Endothelial cell of umbilical vein (primary cell): ENCODE measurements at regions not wholly inside any gene's neighbourhood (a gene's known extent, or its start where the extent isn't known, plus 50 kb on each side); places are given as distances from the start of the nearest gene placed in this dataset.

Experiments used
- BruUV-seq: library from RNA; stranded (reverse); fragments of 400-500 nt; replicated peaks from 2 replicates; lab custom pipeline; 2021; lab: Mats Ljungman, UMichigan
- CTCF ChIA-PET: fragments of 300-600, 350-600 bp; sonication (Branson Sonifier 250); formaldehyde crosslinking; loops from one replicate; lab custom pipeline; 2021; ENCODE audit warnings: antibody characterized with exemption, inconsistent platforms; lab: Charles Lee
- POLR2A ChIA-PET: fragments of 300-600, 350-600 bp; sonication (Branson Sonifier 250); formaldehyde crosslinking; loops from one replicate; lab custom pipeline; 2021; ENCODE audit warnings: antibody characterized with exemption, inconsistent platforms; lab: Charles Lee
- DNase-seq: peaks from one replicate; pipeline ENCODE4 v3.0.0-alpha.2; 2011; ENCODE audit warnings: low read depth, low spot score
- FAIRE-seq: peaks from 2 replicates; lab custom pipeline; 2011; peaks lifted over from hg19 to GRCh38; lab: Jason Lieb, UNC
- H2AFZ ChIP-seq: 2 replicates; pipeline ENCODE4 v1.6.0; 2012; ENCODE audit warnings: low read depth, low read length, control low read depth, inconsistent platforms
- H3K27ac ChIP-seq: 2 replicates; pipeline ENCODE4 v1.5.1; 2011; ENCODE audit warnings: low read depth, mild to moderate bottlenecking, control low read depth, low read length, moderate library complexity; ENCODE audit not compliant: insufficient read depth
- H3K27me3 ChIP-seq, 2 experiments: 2 replicates each; pipeline versions ENCODE4 v1.6.0 to v1.6.1; 2011; ENCODE audit warnings: low read length in 2 of 2, mixed read lengths in 1 of 2; ENCODE audit not compliant: control insufficient read depth in 2 of 2, insufficient read depth in 2 of 2
- H3K36me3 ChIP-seq, 2 experiments: 2 replicates in 1 of 2; 3 replicates in 1 of 2; pipeline ENCODE4 v1.5.1; 2011; ENCODE audit warnings: low read length in 2 of 2, mild to moderate bottlenecking in 1 of 2, moderate library complexity in 1 of 2; ENCODE audit not compliant: control insufficient read depth in 2 of 2, insufficient read depth in 2 of 2; ENCODE audit errors: extremely low read depth in 1 of 2
- H3K4me1 ChIP-seq: 3 replicates; pipeline ENCODE4 v1.5.1; 2011; ENCODE audit warnings: mild to moderate bottlenecking, low read length; ENCODE audit not compliant: control insufficient read depth, insufficient read depth; ENCODE audit errors: extremely low read depth
- H3K4me2 ChIP-seq: 2 replicates; pipeline ENCODE4 v1.6.1; 2011; ENCODE audit warnings: low read length, control low read depth, mixed read lengths; ENCODE audit not compliant: insufficient read depth
- H3K4me3 ChIP-seq, 3 experiments: fragments of 200-600 bp in 1 of 3; sonication (generic), shearing (Covaris generic) in 1 of 3; replicated peaks in 1 of 3; 2 replicates each; pipeline ENCODE4 v1.5.1; 2011 to 2016; ENCODE audit warnings: control low read depth in 3 of 3, low read length in 3 of 3, mild to moderate bottlenecking in 2 of 3, inconsistent platforms in 1 of 3, low read depth in 1 of 3, moderate library complexity in 1 of 3; ENCODE audit not compliant: insufficient read depth in 1 of 3
- H3K79me2 ChIP-seq: 2 replicates; pipeline ENCODE4 v1.6.0; 2012; ENCODE audit warnings: low read length, inconsistent platforms; ENCODE audit not compliant: control insufficient read depth, insufficient read depth
- H3K9ac ChIP-seq: replicated peaks from 2 replicates; pipeline ENCODE3; 2011; ENCODE audit warnings: low read length, control low read depth; ENCODE audit not compliant: insufficient read depth; ENCODE audit errors: extremely low read depth
- H3K9me1 ChIP-seq: replicated peaks from 3 replicates; pipeline ENCODE4 v1.6.0; 2011; ENCODE audit warnings: mild to moderate bottlenecking, low read length; ENCODE audit not compliant: control insufficient read depth, insufficient read depth; ENCODE audit errors: extremely low read depth
- H3K9me3 ChIP-seq: replicated peaks from 2 replicates; pipeline ENCODE4 v1.5.1; 2012; ENCODE audit warnings: low read length, inconsistent platforms; ENCODE audit not compliant: control insufficient read depth, insufficient read depth
- H4K20me1 ChIP-seq: replicated peaks from 2 replicates; pipeline ENCODE3; 2011; ENCODE audit warnings: mild to moderate bottlenecking, low read length; ENCODE audit not compliant: control insufficient read depth, insufficient read depth; ENCODE audit errors: extremely low read depth
- EZH2 ChIP-seq: IDR thresholded peaks from 2 replicates; pipeline ENCODE4 v1.6.1; 2012; ENCODE audit warnings: borderline replicate concordance, low read depth, mild to moderate bottlenecking, moderate library complexity, low read length, inconsistent platforms; ENCODE audit not compliant: severe bottlenecking
- FOS ChIP-seq: IDR thresholded peaks from 2 replicates; pipeline ENCODE4 v1.6.1; 2011; ENCODE audit warnings: mild to moderate bottlenecking, low read length, moderate library complexity, borderline replicate concordance; ENCODE audit not compliant: insufficient read depth
- GATA2 ChIP-seq: IDR thresholded peaks from 2 replicates; pipeline ENCODE4 v1.7.0; 2011; ENCODE audit warnings: low read depth, mild to moderate bottlenecking, moderate library complexity, mixed read lengths, low read length; ENCODE audit not compliant: insufficient read length, insufficient read depth
- JUN ChIP-seq: IDR thresholded peaks from 2 replicates; pipeline ENCODE4 v1.6.1; 2011; ENCODE audit warnings: borderline replicate concordance, low read depth; ENCODE audit not compliant: insufficient read length, insufficient read depth
- MYC ChIP-seq: IDR thresholded peaks from one replicate; pipeline ENCODE4 v1.6.1; 2011; ENCODE audit warnings: mild to moderate bottlenecking, low read depth, low read length
- POLR2A ChIP-seq: IDR thresholded peaks from 2 replicates; pipeline ENCODE4 v1.6.1; 2012; ENCODE audit warnings: low read depth, mild to moderate bottlenecking, control low read depth, low read length
- POLR2AphosphoS5 ChIP-seq: IDR thresholded peaks from 2 replicates; pipeline ENCODE4 v1.6.1; 2012; ENCODE audit warnings: low read depth, mild to moderate bottlenecking, control low read depth, low read length, moderate library complexity; ENCODE audit not compliant: insufficient read depth
- dilution Hi-C: fragments of 300-500 bp; cut with MboI; formaldehyde crosslinking; loops from one replicate; pipeline ENCODE4 v1.15.0; 2019; ENCODE audit warnings: low sequenced_read_pairs; ENCODE audit not compliant: extremely low pct_ligation_motif_present
- intact Hi-C: fragments of 100-400 bp; cut with micrococcal nuclease; formaldehyde crosslinking; loops from one replicate; pipeline ENCODE4 v1.10.0; 2022
- TF ChIP-seq, protein P1 (sequence below): IDR thresholded peaks from 2 replicates; pipeline ENCODE4 v1.6.1; 2011; ENCODE audit not compliant: insufficient read depth, insufficient read length
- TF ChIP-seq, protein P2 (sequence below), 2 donors: IDR thresholded peaks; 1 replicate in 1 of 2; 2 replicates in 1 of 2; pipeline ENCODE4 v1.5.1; 2011; ENCODE audit warnings: low read length in 2 of 2, mild to moderate bottlenecking in 2 of 2, moderate library complexity in 2 of 2, control low read depth in 1 of 2, inconsistent platforms in 1 of 2, low read depth in 1 of 2; ENCODE audit not compliant: insufficient read depth in 1 of 2; ENCODE audit errors: extremely low read depth in 1 of 2

DNA sequence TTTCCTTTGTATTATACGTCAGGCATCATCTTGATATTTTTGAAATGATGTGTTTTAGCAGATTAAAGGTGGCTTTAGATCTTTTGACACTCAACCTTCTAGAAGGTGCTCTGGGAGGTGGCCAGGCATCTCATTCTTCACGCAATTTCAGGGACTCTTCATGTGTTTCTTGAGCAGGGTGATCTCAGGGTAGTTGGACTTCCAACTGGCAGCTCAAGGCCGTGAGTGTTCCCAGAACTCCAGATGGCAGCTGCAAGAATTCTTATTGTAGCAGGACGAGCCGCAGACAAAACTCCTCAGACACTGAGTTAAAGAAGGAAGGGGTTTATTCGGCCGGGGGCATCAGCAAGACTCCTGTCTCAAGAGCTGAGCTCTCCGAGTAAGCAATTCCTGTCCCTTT lies 82.5 kb upstream of the UBAC2 start:
- Histone ChIP-seq H3K27me3 (no peaks in the 10 kb centered on the region), H2AFZ (no peak overlapping the region), H3K4me3 (no peak overlapping the region), H3K79me2 (no peaks in the 10 kb centered on the region), H3K27ac (no peak overlapping the region), H3K9me3 (no peaks in the 10 kb centered on the region), H3K9ac (no peak overlapping the region), H3K36me3 (no peaks in the 10 kb centered on the region), H3K9me1 (no peaks in the 10 kb centered on the region), H4K20me1 (no peaks in the 10 kb centered on the region), H3K4me1 (no peaks in the 10 kb centered on the region), H3K4me2 (no peak overlapping the region)
- TF ChIP-seq EZH2 (no peak), POLR2AphosphoS5 (no peak), JUN (no peak), FOS (no peak), GATA2 (no peak), POLR2A (no peak), MYC (no peak)
- TF ChIP-seq, protein P1, sequence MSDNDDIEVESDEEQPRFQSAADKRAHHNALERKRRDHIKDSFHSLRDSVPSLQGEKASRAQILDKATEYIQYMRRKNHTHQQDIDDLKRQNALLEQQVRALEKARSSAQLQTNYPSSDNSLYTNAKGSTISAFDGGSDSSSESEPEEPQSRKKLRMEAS: no peak
- TF ChIP-seq, protein P2, sequence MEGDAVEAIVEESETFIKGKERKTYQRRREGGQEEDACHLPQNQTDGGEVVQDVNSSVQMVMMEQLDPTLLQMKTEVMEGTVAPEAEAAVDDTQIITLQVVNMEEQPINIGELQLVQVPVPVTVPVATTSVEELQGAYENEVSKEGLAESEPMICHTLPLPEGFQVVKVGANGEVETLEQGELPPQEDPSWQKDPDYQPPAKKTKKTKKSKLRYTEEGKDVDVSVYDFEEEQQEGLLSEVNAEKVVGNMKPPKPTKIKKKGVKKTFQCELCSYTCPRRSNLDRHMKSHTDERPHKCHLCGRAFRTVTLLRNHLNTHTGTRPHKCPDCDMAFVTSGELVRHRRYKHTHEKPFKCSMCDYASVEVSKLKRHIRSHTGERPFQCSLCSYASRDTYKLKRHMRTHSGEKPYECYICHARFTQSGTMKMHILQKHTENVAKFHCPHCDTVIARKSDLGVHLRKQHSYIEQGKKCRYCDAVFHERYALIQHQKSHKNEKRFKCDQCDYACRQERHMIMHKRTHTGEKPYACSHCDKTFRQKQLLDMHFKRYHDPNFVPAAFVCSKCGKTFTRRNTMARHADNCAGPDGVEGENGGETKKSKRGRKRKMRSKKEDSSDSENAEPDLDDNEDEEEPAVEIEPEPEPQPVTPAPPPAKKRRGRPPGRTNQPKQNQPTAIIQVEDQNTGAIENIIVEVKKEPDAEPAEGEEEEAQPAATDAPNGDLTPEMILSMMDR (IDR thresholded peaks at IDR 0.05; ENCODE audit: extremely low read depth in 1 of 2, insufficient read depth in 1 of 2, low read depth in 1 of 2, low read length in 2 of 2): no peak
- dilution Hi-C loops: no loop called here
- DNase-seq (no peak), FAIRE-seq (no peak)
- CTCF ChIA-PET: interaction anchor here (0.9 to 1.7 kb wide), 2 partner anchors 15 to 315 kb away, joined by 3 to 5 read pairs; no protein-coding TSS in a partner anchor
- BruUV-seq: no TSS peak
- POLR2A ChIA-PET: no interaction called here
- intact Hi-C loops: no loop called here
